ENCODE measurements at regions not wholly inside any gene's neighbourhood (a gene's known extent, or its start where the extent isn't known, plus 50 kb on each side); places are given as distances from the start of the nearest gene placed in this dataset.
"Not testable (repeated sequence)": the region's sequence is repeated elsewhere in the genome, so short reads cannot be mapped to it uniquely, and the experiment has no call there.

DNA sequence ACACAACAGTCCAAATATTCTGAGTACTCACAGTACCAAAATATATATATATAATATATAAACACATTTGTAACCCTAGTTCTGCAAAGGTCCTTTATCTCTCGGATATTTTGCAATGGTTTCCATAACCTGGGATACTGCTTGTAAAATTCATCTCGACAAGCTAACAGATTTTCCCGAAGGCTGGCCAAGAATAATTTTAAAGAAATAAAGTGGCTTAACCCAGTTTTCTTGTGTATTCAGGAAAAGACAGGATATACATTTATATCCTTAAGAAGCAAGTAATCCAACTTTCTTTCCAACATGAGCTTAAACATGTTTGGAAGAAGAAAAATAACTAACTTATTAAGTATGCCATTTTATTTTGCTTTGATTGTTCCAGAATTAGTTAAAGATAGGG lies 348.7 kb upstream of the RUNX1 start:
- no peak for DNase-seq (ENCODE audit: low spot score)

DNA sequence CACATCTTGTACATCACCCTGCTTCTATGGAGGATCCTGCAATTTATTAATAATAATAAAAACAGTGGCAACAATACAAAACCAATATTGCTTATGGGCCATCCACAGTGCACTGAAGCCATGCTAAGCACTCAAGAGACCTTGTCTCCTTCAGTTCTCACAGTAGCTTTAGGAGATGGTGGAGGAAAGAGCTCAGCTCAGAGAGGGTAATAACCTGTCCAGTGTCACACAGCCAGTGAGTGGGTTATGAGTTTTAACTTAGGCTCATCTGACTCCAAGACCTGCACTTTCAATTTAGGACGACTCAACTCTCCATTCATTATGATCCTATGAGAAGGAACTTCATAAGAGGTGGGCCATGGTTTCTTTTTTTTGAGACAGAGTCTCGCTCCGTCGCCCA lies 347.6 kb upstream of the RUNX1 start:
- DNase-seq (ENCODE audit: low spot score) = no peak

DNA sequence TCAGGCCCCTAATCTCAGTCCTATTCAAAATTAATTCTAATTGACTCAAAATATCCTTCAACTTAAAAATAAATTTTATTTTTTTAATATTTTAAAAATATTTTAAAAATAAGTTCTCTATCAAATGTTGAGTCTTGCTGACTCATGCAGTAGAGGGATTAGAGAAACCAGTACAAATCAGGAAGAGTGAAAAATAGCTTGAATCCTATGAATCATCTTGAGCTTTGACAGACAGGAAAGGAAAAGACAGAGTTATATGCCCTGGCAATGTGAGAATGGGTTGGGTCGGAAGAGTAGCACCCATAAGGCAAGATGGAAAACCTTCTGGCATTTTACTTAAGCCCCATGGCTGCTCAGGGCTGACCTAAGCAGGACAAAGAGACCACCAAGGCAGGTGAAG lies 346.6 kb upstream of the RUNX1 start:
- DNase-seq (ENCODE audit: low spot score) = no peak

DNA sequence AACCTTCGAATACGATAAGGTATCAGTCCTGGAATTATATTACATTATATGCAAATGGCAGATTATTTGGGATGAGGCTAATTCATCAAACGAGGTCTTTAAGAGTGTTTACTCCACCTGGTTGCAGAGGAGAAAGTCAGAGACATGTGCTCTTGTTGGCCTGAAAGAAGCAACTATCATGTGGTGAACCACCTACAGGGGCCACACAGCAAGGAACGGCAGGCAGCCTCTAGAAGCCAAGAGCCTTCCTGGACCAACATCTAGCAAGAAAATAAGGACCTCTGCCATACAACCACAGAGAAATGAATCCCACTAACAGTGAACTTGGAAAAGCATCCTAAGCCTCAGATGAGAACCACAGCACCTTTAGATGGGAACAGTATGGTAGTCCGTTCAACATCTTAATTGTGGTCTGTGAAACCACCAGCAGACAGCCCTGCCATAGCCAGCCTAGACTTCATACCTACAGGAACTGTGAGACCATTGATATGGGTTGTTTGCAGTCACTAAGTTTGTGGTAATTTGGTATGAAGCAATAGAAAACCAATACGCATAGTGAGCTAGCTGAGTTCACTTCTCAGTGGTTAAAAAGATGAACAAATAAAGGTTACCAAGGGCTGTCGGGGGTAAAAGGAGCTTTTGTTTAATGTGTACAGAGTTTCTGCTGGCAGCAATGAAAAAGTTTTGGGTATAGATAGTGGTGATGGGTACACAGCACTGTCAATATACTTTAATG lies 345.7 kb upstream of the RUNX1 start:
- no peak for DNase-seq (ENCODE audit: low spot score)

DNA sequence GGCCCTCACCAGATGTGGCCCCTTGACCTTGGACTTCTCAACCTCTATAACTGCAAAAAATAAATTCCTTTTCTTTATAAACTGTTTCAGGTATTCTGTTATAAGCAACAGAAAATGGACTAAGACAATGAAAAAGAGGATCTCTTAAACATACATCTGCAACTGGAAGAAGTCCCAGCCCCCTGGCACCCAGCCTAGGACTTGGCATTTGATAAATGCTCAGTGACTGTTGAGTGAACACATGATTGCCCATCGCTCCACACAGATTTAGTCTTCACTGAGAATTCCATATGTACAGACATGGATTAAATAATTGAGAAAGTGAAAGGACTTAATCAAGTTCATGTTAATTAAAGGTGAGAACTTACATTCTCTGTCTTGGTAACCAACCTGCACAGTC lies 344.9 kb upstream of the RUNX1 start:
- no peak for DNase-seq (ENCODE audit: low spot score)

DNA sequence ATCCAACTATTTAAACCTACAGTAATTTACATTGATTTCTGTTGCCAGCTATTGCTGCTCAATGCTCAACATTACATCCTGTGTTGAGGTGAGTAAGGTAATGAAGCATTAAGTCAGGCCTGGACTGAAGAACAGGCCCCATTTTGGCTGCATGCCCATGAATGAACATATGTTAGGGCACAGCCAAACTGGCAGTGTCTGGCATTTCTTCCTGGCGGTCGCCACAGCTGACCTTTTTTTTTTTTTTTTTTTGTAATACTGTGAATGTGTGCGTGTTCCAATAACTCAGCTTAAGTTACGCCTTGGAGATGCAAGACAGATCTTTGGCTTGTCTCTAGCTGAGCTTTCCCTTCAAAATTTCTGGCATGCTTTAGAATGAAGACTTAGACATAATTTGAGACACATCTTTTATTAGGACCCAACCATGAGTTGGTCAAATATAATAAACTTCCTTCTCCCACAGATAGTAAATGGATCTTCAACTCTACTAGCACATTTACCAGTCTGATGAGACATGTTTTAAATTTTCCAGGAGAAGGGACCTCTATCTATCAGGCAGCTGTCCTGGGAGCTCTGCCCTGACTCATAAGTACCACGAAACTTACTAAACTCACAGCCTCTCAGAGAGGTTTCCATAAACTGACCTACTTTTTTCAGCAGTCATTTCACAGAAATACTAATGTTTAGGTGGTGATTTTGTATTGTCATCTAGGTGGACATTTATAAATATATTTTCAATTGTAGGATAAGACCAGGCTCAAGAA lies 341.1 kb upstream of the RUNX1 start:
- no peak for DNase-seq (ENCODE audit: low spot score)

DNA sequence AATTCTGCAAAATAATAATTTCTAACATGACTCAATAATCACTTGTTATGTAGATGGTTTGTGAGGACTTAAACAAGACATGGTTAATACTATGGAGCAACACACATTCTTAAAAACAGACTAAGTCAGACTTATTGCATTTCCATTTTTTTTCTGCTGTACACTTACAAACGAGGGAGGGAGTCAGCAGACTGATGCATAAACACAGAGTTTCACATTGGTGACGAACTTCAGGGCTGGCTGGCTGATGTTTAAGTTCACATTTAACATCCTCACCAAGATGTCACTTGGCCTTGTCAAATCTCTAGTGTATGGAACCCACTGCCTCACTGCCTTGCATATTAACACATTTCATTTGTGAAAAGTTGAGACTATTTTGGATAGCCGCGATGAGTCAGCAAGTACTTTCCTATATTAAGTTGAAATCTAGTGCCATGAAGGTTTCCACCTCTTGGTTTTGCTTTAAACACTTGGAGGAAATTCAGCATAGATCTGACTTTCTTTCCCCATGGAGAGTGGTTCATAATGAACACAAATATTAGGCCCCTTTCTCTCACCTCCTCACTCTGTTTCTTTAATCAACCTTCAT lies 337.5 kb upstream of the RUNX1 start:
- DNase-seq (ENCODE audit: low spot score) = no peak

DNA sequence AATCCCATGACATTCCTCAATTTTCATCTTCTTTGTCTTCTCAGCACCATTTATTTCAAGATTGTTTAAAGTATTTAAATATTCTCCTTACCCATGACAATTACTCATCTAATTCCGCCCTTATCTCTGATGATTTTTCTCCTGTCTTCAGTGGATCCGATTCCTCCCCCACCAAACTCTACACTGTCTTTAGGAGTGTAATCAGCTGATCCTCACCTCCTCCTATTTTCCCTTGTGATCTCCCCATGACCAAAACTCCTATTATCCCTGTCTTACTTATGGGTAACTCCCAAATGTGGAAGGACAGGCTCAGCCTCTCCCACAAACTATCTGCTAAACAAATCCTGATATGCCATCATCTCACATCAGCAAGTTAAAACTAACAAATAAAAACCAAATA lies 335.3 kb upstream of the RUNX1 start:
- no peak for DNase-seq (ENCODE audit: low spot score)

DNA sequence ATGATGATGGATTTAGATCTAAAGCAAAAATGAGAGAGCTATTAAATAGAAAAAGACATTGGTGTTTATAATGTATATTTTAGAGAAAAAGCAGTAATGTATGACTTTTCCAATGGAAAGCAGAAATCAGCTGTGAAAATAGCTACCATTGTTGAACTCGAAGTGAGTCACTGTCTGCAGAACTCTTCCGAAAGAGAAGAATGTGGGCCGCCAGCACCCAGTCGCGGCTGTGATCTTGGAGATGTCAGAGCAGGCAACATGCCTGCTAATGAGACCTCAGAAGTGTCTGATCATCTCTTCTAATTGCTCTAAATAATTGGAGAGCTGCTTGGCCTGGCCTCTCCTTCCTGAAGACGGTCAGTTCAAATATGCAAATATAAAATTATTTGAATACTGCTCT lies 333.6 kb upstream of the RUNX1 start:
- DNase-seq (ENCODE audit: low spot score) = no peak

DNA sequence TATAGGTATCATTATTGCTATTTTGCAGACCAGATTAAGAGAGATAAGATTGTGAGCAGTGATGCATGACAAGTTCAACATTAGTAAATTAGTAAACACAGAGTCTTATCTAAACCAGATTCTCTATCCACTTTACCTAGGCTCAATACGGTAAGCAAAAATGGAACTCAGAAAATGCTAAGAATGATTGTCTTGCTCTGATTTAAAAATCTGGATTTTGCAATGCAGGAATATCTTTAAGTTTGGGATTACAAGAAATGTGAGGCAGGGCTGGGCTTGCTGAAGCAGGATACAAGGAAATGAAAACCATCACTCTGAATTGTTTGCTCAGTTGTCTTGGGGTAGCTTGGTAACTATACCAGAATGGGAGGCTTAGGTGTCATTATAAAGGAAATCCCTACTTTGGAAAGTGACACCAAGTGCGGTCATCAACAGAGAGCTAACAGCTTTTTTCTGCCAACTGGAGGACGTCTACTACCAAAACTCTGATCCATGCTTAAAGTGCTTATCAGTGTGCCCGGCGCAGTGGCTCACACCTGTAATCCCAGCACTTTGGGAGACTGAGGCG lies 332.7 kb upstream of the RUNX1 start:
- DNase-seq (ENCODE audit: low spot score) = no peak

DNA sequence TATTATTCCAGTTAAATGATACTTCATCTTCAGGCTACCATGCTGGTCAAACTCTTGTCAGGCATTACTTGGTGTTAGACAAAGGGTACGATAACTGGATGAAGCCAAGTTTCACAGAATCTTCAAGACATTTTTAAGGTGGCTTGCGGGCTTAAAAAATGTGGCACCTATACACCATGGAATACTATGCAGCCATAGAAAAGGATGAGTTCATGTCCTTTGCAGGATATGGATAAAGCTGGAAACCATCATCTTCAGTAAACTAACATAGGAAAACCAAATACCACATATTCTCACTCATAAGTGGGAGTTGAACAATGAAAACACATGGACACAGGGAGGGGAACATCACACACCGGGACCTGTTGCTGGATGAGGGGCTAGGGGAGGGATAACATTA lies 331.2 kb upstream of the RUNX1 start:
- DNase-seq (ENCODE audit: low spot score) = not testable (repeated sequence)

DNA sequence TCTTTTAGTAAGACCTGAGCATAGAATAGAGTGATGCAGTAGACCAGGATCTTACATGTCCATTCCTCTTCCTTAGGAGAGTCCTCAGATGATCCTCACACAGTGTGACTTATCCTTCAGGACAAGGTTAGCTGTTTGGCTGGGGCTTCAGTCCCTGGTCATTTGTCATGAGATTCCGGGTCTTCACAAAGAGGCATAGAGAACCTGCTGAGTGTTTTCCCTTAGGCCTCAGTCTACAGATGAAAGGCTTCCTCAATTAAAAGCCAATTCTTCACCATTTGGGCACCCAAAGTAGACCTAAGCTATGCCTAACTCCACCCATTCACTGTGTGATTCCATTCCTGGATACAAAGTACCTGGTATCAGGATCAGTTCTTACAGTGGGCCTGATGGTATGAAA lies 329.8 kb upstream of the RUNX1 start:
- DNase-seq (ENCODE audit: low spot score) = no peak

DNA sequence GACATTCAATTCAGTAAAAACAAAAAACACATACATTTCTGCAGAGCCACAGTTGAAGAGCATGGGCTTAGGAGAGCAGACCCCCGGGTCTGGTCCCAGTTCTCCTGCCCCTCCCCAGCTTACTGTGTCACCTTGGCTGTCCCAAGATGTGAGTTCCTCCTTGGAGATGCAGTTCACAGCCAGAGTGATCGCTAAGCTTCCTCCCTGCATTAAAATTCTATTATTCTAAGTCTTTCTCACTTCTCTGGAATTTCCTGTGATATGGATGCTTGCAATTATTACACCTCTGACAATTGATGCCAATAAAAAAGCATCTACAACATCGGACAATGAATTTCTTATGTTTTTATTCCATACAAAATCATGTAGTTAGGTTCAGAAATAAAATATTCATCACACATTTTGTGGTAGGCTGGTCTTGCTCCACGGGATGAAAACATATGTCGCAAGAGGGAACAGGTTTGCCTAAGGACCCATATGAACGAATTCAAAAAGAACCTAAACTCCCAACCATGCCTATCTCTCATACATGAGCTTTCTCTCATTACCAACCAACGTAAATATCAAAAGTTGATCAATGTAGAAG lies 328.5 kb upstream of the RUNX1 start:
- DNase-seq (ENCODE audit: low spot score) = no peak

DNA sequence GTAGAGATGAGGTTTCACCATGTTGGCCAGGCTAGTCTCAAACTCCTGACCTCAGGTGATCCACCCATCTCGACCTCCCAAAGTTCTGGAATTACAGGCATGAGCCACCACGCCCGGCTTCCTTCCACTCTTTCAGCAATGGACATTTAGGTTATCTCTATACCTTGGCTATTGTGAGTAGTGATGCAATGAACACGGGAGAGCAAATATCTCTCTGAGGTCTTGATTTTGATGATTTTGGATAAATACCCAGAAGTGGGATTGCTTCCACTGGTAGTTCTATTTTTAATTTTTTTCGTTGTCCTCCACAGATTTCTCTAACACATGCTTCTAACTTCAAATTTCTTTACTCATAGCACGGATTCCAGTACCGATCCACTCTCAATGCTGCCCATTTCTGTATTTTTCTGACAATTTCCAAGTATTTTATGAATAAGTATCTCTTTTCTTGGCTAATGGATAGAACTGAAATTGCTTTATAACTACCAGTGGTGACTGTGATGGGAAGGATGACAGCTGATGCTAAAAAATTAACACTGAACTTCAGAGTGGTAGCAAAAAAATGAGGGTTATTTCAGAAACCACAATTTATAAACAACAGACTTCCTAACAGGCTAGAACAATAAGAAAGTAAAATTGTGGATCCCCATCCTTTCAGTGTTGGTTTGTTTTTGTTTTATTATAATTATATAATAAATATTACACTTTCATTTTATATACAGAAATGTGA lies 327.5 kb upstream of the RUNX1 start:
- no peak for DNase-seq (ENCODE audit: low spot score)

DNA sequence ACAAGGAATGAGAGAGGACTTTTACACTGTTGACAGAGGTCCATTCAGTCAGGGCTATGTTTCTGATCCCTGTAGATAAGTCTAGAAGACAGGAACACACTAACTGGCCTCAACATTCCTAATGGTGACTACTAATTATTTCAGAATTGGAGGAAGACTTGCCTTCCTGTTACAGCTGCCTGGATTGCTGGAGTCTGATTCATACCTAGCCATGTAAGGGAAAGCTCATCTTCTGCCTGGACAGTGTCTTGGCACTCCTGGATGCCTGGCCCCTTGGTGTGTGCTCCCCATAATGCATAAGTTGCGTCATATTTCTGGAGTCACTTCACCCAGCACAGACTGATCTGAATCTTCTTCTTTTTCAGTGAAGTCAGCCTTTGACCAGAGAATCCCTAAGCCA lies 326.0 kb upstream of the RUNX1 start:
- DNase-seq (ENCODE audit: low spot score) = no peak

DNA sequence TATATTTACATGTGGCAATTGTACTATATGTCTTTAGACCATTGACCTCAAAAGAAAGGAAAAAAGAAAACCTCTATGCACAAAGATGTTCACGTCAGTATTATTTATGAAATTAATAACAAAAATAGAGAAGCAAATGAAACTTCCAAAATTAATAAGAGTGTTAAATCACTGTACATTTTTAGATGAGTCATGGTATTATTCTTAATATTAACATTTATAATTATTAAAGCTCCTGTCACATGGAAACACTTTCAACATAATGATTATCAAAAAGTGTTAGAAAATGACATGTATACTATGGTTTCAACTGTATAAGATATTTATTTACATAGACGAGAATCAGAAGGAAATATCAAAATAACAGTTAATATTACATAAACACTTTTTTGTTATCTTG lies 324.9 kb upstream of the RUNX1 start:
- DNase-seq (ENCODE audit: low spot score) = no peak

DNA sequence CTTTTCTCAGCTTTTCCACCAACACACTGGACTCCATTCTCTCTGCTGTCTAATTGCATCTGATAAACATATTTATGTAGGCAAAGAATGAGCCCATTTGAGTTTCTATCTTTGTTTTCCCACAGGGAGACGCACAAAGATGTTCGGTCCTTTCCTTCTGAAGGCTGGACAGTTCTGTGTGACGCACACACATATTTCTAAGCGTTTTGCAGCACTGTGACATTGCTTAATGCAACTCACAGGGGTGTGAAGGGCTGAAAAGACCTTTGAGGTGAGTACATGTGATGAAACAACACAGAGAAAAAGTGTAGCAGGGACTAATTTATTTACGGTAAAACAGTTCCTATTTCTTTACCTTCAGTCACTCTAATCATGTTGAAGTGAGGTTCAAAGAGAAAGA lies 323.1 kb upstream of the RUNX1 start:
- no peak for DNase-seq (ENCODE audit: low spot score)

DNA sequence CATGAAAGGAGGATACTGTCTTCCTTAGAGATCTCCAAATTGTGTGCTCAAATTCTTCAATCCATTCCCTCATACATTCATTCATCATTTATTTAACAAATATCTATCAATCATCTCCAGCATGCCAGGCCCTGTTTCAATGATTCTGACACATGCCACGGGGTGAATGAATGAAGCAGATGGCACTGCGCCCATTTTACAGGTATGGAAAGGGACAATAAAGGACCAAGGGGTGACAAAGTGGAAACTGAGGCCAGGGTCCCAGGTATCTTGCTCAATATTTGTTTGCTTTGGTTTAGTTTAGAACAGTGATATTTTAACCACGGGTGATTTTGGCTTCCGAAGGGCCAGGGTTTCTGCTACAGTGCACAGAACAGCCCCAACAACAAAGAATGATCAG lies 321.6 kb upstream of the RUNX1 start:
- DNase-seq (ENCODE audit: low spot score) = no peak

DNA sequence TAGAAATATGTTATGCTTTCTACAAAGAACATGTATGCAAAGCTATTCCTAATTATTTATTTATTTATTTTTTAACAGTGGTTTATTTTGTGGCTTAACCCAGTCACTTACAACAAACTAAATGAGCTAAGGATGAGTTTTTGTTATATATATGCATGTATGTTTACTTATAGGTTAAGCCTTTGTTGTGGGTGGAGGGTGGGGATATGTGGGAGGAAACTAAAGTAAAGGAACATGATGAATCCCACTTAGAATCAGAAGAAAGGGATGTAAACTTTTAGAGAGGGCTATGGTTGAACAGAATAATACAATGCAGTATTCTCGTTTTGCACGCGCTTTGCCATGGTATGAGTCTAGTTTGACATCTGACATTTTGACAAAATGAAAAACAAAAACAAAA lies 321.0 kb upstream of the RUNX1 start:
- DNase-seq (ENCODE audit: low spot score) = no peak

DNA sequence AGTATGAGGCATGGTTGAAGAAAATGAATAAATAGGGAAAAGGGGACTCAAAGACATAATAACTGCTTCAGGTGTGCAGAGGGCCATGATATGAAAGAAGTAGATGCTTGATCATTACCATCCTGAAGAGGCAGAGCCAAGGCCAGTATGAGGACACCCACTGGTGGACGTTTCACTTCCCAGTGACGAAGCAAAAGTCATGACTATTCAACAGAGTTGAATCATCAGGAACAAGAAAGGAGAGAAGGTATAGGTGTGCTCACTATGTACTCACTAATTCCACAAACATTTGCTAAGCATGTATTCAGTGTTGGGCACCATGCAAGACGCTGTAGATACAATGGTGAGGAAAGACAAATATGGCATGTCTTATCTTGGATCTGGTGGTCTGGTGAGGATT lies 319.2 kb upstream of the RUNX1 start:
- no peak for DNase-seq (ENCODE audit: low spot score)

DNA sequence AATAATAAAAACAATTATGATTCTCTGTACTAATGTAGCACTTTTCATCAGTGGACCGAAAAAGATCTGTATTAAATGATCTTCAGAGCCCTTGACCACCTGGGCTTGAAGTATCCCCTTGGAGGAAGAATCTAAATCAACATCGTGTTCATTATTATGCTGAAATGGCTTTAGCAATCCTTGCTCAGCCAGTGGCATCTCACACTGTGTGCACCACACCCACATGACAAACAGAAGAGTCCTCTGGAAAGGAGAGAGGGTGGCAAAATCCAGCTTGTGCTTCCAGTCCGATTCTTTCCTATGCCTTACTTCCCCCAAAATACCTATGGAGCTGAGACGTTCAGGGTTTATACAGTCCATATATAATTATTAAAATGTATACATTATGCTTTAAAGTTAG lies 318.5 kb upstream of the RUNX1 start:
- DNase-seq (ENCODE audit: low spot score) = no peak
